Endothelial cell of umbilical vein (primary cell): ENCODE measurements at regions not wholly inside any gene's neighbourhood (a gene's known extent, or its start where the extent isn't known, plus 50 kb on each side); places are given as distances from the start of the nearest gene placed in this dataset.
A peak's percentile ranks its signal among the peaks of the same experiment; 100 is the strongest.

Experiments used
- BruUV-seq: library from RNA; stranded (reverse); fragments of 400-500 nt; replicated peaks from 2 replicates; lab custom pipeline; 2021; lab: Mats Ljungman, UMichigan
- CTCF ChIA-PET: fragments of 300-600, 350-600 bp; sonication (Branson Sonifier 250); formaldehyde crosslinking; loops from one replicate; lab custom pipeline; 2021; ENCODE audit warnings: antibody characterized with exemption, inconsistent platforms; lab: Charles Lee
- POLR2A ChIA-PET: fragments of 300-600, 350-600 bp; sonication (Branson Sonifier 250); formaldehyde crosslinking; loops from one replicate; lab custom pipeline; 2021; ENCODE audit warnings: antibody characterized with exemption, inconsistent platforms; lab: Charles Lee
- DNase-seq: peaks from one replicate; pipeline ENCODE4 v3.0.0-alpha.2; 2011; ENCODE audit warnings: low read depth, low spot score
- FAIRE-seq: peaks from 2 replicates; lab custom pipeline; 2011; peaks lifted over from hg19 to GRCh38; lab: Jason Lieb, UNC
- H2AFZ ChIP-seq: 2 replicates; pipeline ENCODE4 v1.6.0; 2012; ENCODE audit warnings: low read depth, low read length, control low read depth, inconsistent platforms
- H3K27ac ChIP-seq: 2 replicates; pipeline ENCODE4 v1.5.1; 2011; ENCODE audit warnings: low read depth, mild to moderate bottlenecking, control low read depth, low read length, moderate library complexity; ENCODE audit not compliant: insufficient read depth
- H3K27me3 ChIP-seq, 2 experiments: 2 replicates each; pipeline versions ENCODE4 v1.6.0 to v1.6.1; 2011; ENCODE audit warnings: low read length in 2 of 2, mixed read lengths in 1 of 2; ENCODE audit not compliant: control insufficient read depth in 2 of 2, insufficient read depth in 2 of 2
- H3K36me3 ChIP-seq, 2 experiments: 2 replicates in 1 of 2; 3 replicates in 1 of 2; pipeline ENCODE4 v1.5.1; 2011; ENCODE audit warnings: low read length in 2 of 2, mild to moderate bottlenecking in 1 of 2, moderate library complexity in 1 of 2; ENCODE audit not compliant: control insufficient read depth in 2 of 2, insufficient read depth in 2 of 2; ENCODE audit errors: extremely low read depth in 1 of 2
- H3K4me1 ChIP-seq: 3 replicates; pipeline ENCODE4 v1.5.1; 2011; ENCODE audit warnings: mild to moderate bottlenecking, low read length; ENCODE audit not compliant: control insufficient read depth, insufficient read depth; ENCODE audit errors: extremely low read depth
- H3K4me2 ChIP-seq: 2 replicates; pipeline ENCODE4 v1.6.1; 2011; ENCODE audit warnings: low read length, control low read depth, mixed read lengths; ENCODE audit not compliant: insufficient read depth
- H3K4me3 ChIP-seq, 3 experiments: fragments of 200-600 bp in 1 of 3; sonication (generic), shearing (Covaris generic) in 1 of 3; replicated peaks in 1 of 3; 2 replicates each; pipeline ENCODE4 v1.5.1; 2011 to 2016; ENCODE audit warnings: control low read depth in 3 of 3, low read length in 3 of 3, mild to moderate bottlenecking in 2 of 3, inconsistent platforms in 1 of 3, low read depth in 1 of 3, moderate library complexity in 1 of 3; ENCODE audit not compliant: insufficient read depth in 1 of 3
- H3K79me2 ChIP-seq: 2 replicates; pipeline ENCODE4 v1.6.0; 2012; ENCODE audit warnings: low read length, inconsistent platforms; ENCODE audit not compliant: control insufficient read depth, insufficient read depth
- H3K9ac ChIP-seq: replicated peaks from 2 replicates; pipeline ENCODE3; 2011; ENCODE audit warnings: low read length, control low read depth; ENCODE audit not compliant: insufficient read depth; ENCODE audit errors: extremely low read depth
- H3K9me1 ChIP-seq: replicated peaks from 3 replicates; pipeline ENCODE4 v1.6.0; 2011; ENCODE audit warnings: mild to moderate bottlenecking, low read length; ENCODE audit not compliant: control insufficient read depth, insufficient read depth; ENCODE audit errors: extremely low read depth
- H3K9me3 ChIP-seq: replicated peaks from 2 replicates; pipeline ENCODE4 v1.5.1; 2012; ENCODE audit warnings: low read length, inconsistent platforms; ENCODE audit not compliant: control insufficient read depth, insufficient read depth
- H4K20me1 ChIP-seq: replicated peaks from 2 replicates; pipeline ENCODE3; 2011; ENCODE audit warnings: mild to moderate bottlenecking, low read length; ENCODE audit not compliant: control insufficient read depth, insufficient read depth; ENCODE audit errors: extremely low read depth
- CTCF ChIP-seq, 2 donors: IDR thresholded peaks; 1 replicate in 1 of 2; 2 replicates in 1 of 2; pipeline ENCODE4 v1.5.1; 2011; ENCODE audit warnings: low read length in 2 of 2, mild to moderate bottlenecking in 2 of 2, moderate library complexity in 2 of 2, control low read depth in 1 of 2, inconsistent platforms in 1 of 2, low read depth in 1 of 2; ENCODE audit not compliant: insufficient read depth in 1 of 2; ENCODE audit errors: extremely low read depth in 1 of 2
- EZH2 ChIP-seq: IDR thresholded peaks from 2 replicates; pipeline ENCODE4 v1.6.1; 2012; ENCODE audit warnings: borderline replicate concordance, low read depth, mild to moderate bottlenecking, moderate library complexity, low read length, inconsistent platforms; ENCODE audit not compliant: severe bottlenecking
- FOS ChIP-seq: IDR thresholded peaks from 2 replicates; pipeline ENCODE4 v1.6.1; 2011; ENCODE audit warnings: mild to moderate bottlenecking, low read length, moderate library complexity, borderline replicate concordance; ENCODE audit not compliant: insufficient read depth
- GATA2 ChIP-seq: IDR thresholded peaks from 2 replicates; pipeline ENCODE4 v1.7.0; 2011; ENCODE audit warnings: low read depth, mild to moderate bottlenecking, moderate library complexity, mixed read lengths, low read length; ENCODE audit not compliant: insufficient read length, insufficient read depth
- JUN ChIP-seq: IDR thresholded peaks from 2 replicates; pipeline ENCODE4 v1.6.1; 2011; ENCODE audit warnings: borderline replicate concordance, low read depth; ENCODE audit not compliant: insufficient read length, insufficient read depth
- MAX ChIP-seq: IDR thresholded peaks from 2 replicates; pipeline ENCODE4 v1.6.1; 2011; ENCODE audit not compliant: insufficient read depth, insufficient read length
- MYC ChIP-seq: IDR thresholded peaks from one replicate; pipeline ENCODE4 v1.6.1; 2011; ENCODE audit warnings: mild to moderate bottlenecking, low read depth, low read length
- POLR2A ChIP-seq: IDR thresholded peaks from 2 replicates; pipeline ENCODE4 v1.6.1; 2012; ENCODE audit warnings: low read depth, mild to moderate bottlenecking, control low read depth, low read length
- POLR2AphosphoS5 ChIP-seq: IDR thresholded peaks from 2 replicates; pipeline ENCODE4 v1.6.1; 2012; ENCODE audit warnings: low read depth, mild to moderate bottlenecking, control low read depth, low read length, moderate library complexity; ENCODE audit not compliant: insufficient read depth
- dilution Hi-C: fragments of 300-500 bp; cut with MboI; formaldehyde crosslinking; loops from one replicate; pipeline ENCODE4 v1.15.0; 2019; ENCODE audit warnings: low sequenced_read_pairs; ENCODE audit not compliant: extremely low pct_ligation_motif_present
- intact Hi-C: fragments of 100-400 bp; cut with micrococcal nuclease; formaldehyde crosslinking; loops from one replicate; pipeline ENCODE4 v1.10.0; 2022

GRCh38 chr3:158918451-158918850 is 116.6 kb downstream of the MFSD1 start:
- dilution Hi-C loops (loop anchor here (25.0 kb wide), 1 partner anchor 344 kb away; no protein-coding TSS in a partner anchor), intact Hi-C loops (loop anchor here (1.0 to 5.0 kb wide), 8 partner anchors 73 to 342 kb away; no protein-coding TSS in a partner anchor)
- Histone ChIP-seq H3K4me2 (peak overlapping the region; percentile 21), H3K9ac (peak overlapping the region; percentile 5), H3K36me3 (no peaks in the 10 kb centered on the region), H3K4me3 (no peak overlapping the region), H2AFZ (peak overlapping the region; percentile 74), H3K4me1 (peaks cover 4% of the 10 kb centered on the region), H3K9me1 (no peaks in the 10 kb centered on the region), H3K9me3 (no peaks in the 10 kb centered on the region), H3K27me3 (no peaks in the 10 kb centered on the region), H4K20me1 (no peaks in the 10 kb centered on the region), H3K79me2 (no peaks in the 10 kb centered on the region), H3K27ac (peak overlapping the region; percentile 61)
- no peak for FAIRE-seq
- ChIA-PET CTCF (interaction anchor here (0.6 to 6.2 kb wide), 18 partner anchors 11 to 341 kb away, joined by 3 to 135 read pairs (median 4); partner anchors contain the start of gene MFSD1), POLR2A (no interaction called here)
- BruUV-seq: no TSS peak
- no peak for DNase-seq
- TF ChIP-seq FOS (no peak), EZH2 (no peak), GATA2 (no peak), JUN (no peak), POLR2A (no peak), MAX (no peak), POLR2AphosphoS5 (no peak), MYC (no peak), CTCF (IDR thresholded peaks at IDR 0.05; ENCODE audit: extremely low read depth in 1 of 2, insufficient read depth in 1 of 2, low read depth in 1 of 2, low read length in 2 of 2) (no peak)
